SH-SY5Y (cell line): ENCODE measurements at regions not wholly inside any gene's neighbourhood (a gene's known extent, or its start where the extent isn't known, plus 50 kb on each side); places are given as distances from the start of the nearest gene placed in this dataset.

Experiments
- GATA2 ChIP-seq: IDR thresholded peaks from 2 replicates; pipeline ENCODE4 v1.6.1; 2011; ENCODE audit warnings: mild to moderate bottlenecking, low read depth, low read length
- GATA3 ChIP-seq: IDR thresholded peaks from 2 replicates; pipeline ENCODE4 v1.6.1; 2011; ENCODE audit warnings: low read depth, mild to moderate bottlenecking, low read length, moderate library complexity

DNA sequence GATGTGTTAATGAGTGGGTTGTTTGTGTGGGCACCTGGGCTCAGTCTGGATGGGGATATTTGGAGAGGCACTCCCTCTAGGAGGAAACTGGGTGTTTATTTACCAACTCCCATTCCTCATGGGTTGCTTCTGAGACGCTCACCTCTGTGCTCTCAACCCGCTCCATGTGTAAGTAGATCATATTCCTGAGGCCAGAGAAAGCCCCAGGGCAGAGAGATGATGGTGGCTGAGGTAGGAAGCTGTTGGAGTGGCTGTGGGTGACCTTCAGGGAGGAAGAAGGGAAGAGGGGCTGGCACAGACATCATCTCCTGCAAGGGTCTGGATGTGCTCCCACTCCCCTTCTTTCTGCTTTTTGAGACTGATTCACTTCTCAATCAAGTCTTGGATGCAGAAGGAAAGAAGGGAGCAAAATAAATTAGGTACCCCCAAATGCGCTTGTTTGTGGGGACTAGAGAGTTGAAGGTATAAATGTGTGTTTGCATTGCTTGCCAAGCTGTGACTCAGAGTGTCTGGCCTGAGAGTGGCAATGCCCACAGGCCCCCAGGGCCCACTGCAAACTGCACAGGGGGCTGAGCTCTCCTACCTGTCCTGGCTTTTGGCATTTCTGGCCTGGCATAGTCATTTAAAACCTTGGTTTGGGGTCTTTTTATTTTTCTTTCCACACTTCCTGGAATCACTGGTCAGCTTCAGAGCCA lies 57.2 kb upstream of the TNP1 start:
- TF ChIP-seq GATA2: no peak
- TF ChIP-seq GATA3: no peak

DNA sequence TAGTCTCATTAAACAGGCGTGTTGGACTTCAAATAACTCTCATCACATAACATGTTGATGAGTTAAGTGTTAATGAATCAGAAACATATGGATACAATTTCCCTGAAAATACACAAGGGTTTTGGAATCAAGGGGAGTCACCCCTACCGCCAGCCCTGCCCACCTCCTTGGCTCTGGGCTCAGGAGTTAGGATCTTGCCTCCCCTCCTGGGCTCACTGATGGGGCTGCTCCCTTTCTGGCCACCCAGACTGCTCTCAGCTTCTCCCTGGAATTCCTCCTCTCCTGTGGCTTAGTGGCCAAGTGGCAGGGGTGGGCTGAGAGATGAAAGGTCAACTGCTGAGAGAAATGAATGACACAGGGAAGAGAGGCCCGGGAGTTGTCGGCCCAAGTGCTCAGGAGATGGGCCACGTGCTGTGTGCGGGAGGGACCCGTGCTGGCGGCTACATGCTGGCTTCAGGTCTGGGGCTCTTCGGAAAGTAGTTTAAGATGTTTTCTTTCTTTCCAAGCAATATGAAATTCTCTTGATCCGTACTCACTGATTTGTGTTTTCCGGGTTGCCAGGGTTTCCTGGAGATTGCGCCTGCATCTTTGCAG lies 55.8 kb upstream of the TNP1 start:
- TF ChIP-seq GATA2 (no peak), GATA3 (no peak)

DNA sequence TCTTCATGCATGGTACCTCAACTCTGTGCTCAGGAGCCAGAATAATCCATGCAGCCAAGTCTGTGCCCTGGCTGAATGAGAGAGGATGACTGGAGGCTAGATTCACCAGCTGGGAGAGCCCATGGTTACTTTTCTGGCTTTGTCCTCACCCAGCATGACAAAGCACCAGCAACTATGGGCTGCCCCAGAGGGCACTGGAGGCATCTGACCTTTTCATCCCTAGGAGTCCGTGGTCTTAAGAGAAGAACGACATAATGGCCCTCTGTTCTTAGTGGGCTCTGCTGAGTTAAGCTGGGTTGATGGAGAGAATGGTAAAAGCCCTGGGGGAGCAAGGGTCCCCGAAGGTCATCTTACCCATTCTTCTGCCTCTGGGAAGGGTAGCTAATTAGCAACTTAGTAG lies 54.6 kb upstream of the TNP1 start:
- no peak for TF ChIP-seq GATA3
- no peak for TF ChIP-seq GATA2

DNA sequence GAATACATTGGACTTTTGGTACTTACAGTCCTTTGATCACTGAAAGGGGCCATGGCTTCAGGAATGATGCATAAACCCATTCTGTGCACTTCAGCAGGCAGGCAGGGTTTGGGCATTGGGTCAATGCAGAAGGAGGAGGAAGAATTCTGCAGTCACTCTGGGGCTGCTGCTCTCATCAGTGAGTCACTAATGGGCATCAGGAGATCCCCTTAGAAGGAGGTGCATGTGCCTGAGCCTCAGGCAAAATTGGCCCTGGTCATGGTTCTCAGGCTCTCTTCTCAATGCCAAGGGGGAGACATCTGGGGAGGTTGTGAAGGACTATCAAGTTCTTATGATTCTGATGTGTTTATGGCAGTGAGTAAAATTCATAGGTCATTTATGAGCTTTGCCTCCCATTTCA lies 52.0 kb upstream of the TNP1 start:
- TF ChIP-seq GATA2 (no peak), GATA3 (no peak)

DNA sequence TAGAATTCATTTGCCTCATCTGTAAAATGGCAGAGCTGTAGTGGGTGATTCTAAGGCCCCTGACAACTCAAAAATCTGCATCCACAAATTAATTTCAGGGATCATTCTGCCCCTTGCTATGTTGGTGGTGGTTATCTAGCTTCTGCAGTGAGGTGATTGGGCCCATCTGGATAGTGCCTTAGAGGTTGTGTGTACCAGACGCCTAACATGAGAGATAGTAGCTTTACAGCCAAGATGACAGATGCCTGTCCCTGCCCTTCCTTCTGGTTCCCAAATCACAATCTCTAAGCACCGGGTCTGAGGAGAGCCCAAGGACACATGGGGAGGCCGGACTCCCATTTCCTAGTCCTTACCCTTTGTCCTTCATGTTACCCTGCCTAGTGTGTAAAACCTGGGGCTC lies 51.1 kb upstream of the TNP1 start:
- TF ChIP-seq GATA3: no peak
- TF ChIP-seq GATA2: no peak

DNA sequence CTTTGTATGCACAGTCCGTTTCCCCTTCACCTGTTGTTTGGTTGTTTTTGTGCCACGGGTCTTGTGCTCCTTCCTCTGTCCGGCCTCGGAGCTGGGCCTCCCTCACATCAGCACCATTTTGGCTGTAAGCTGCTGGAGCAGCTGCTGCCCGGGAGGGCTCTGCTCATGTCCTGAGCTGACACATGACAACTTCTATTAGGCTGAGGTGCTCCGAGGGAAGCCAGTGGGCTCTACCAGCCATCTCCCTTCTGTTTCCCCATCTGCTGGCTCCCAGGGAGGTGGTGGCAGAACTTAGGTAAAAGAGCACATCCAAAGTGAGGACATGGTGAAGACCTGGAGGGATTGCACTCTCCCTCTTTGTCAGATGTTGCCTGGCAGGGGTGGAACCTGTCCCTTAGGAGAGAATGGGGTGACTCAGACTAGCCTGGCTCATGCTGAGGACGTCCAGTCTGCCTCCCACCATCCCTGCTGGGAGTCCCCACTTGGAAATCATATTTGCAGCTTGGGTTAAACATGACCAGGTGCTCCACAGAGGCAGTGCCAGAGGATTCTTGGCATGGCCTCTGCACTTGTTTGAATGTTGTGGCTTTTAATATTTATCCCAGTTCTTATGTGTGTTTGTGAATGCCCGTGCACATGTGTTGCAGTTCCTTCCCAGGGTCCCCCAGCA lies 49.8 kb upstream of the TNP1 start:
- TF ChIP-seq GATA2 (no peak), GATA3 (no peak)
